Neutrophil (primary cell): ENCODE measurements at regions not wholly inside any gene's neighbourhood (a gene's known extent, or its start where the extent isn't known, plus 50 kb on each side); places are given as distances from the start of the nearest gene placed in this dataset.

Experiments used
- H3K27ac ChIP-seq: fragments of 200-600 bp; sonication (generic); 2 replicates; pipeline ENCODE4 v1.5.1; 2016; ENCODE audit warnings: mild to moderate bottlenecking, moderate library complexity
- H3K27me3 ChIP-seq: fragments of 200-600 bp; sonication (generic); 2 replicates; pipeline ENCODE4 v1.6.0; 2016; ENCODE audit warnings: mild to moderate bottlenecking
- H3K36me3 ChIP-seq: fragments of 200-600 bp; sonication (generic); 2 replicates; pipeline ENCODE4 v1.5.1; 2017
- H3K4me1 ChIP-seq, 2 experiments: fragments of 200-600 bp in 1 of 2; sonication (generic) in 1 of 2; 1 replicate in 1 of 2; 2 replicates in 1 of 2; pipeline versions ENCODE4 v1.5.1 to v1.6.1; 2013 to 2016; ENCODE audit warnings: low read depth in 1 of 2, low read length in 1 of 2, mild to moderate bottlenecking in 1 of 2, moderate library complexity in 1 of 2; ENCODE audit not compliant: control insufficient read depth in 1 of 2, insufficient read depth in 1 of 2
- H3K4me3 ChIP-seq, 2 experiments: fragments of 200-600 bp in 1 of 2; sonication (generic) in 1 of 2; 1 replicate in 1 of 2; 2 replicates in 1 of 2; pipeline ENCODE4 v1.5.1; 2013 to 2016; ENCODE audit warnings: low read depth in 1 of 2, low read length in 1 of 2, mild to moderate bottlenecking in 1 of 2, moderate library complexity in 1 of 2
- H3K9me3 ChIP-seq: fragments of 200-600 bp; sonication (generic); 2 replicates; pipeline ENCODE4 v1.5.1; 2016
- CTCF ChIP-seq: fragments of 200-600 bp; sonication (generic); IDR thresholded peaks from 2 replicates; pipeline ENCODE4 v1.5.1; 2016; ENCODE audit warnings: antibody characterized with exemption

GRCh38 chr1:218917656-218918055, 256.0 kb upstream of the LYPLAL1 start:
- TF ChIP-seq CTCF: no peak
- Histone ChIP-seq H3K27ac (no peak overlapping the region), H3K4me1 (no peaks in the 10 kb centered on the region)

GRCh38 chr1:218925777-218926176, 247.9 kb upstream of the LYPLAL1 start:
- H3K27ac ChIP-seq: no peak overlapping the region
- TF ChIP-seq CTCF: no peak

More at GRCh38 chr1:218917656-218918055, 256.0 kb upstream of the LYPLAL1 start:
- Histone ChIP-seq H3K36me3 (no peaks in the 10 kb centered on the region), H3K27me3 (no peaks in the 10 kb centered on the region), H3K9me3 (no peaks in the 10 kb centered on the region), H3K4me3 (no peak overlapping the region)

GRCh38 chr1:218926631-218927030, 247.0 kb upstream of the LYPLAL1 start:
- Histone ChIP-seq H3K36me3 (no peaks in the 10 kb centered on the region), H3K4me3 (no peak overlapping the region), H3K9me3 (no peaks in the 10 kb centered on the region), H3K4me1 (no peaks in the 10 kb centered on the region), H3K27ac (no peak overlapping the region), H3K27me3 (no peaks in the 10 kb centered on the region)
- TF ChIP-seq CTCF: no peak

More at GRCh38 chr1:218925777-218926176, 247.9 kb upstream of the LYPLAL1 start:
- H3K9me3 ChIP-seq: no peaks in the 10 kb centered on the region
- H3K4me1 ChIP-seq: no peaks in the 10 kb centered on the region
- H3K36me3 ChIP-seq: no peaks in the 10 kb centered on the region
- no peaks in the 10 kb centered on the region for H3K27me3 ChIP-seq
- no peak overlapping the region for H3K4me3 ChIP-seq

- Histone ChIP-seq H3K4me1 (no peaks in the 10 kb centered on the region), H3K36me3 (no peaks in the 10 kb centered on the region), H3K9me3 (no peaks in the 10 kb centered on the region), H3K27me3 (no peaks in the 10 kb centered on the region), H3K4me3 (no peak overlapping the region), H3K27ac (no peak overlapping the region)
- TF ChIP-seq CTCF: no peak
Measured at GRCh38 chr1:218930000-218930399, 243.7 kb upstream of the LYPLAL1 start.

- no peak overlapping the region for H3K27ac ChIP-seq
Measured at GRCh38 chr1:218930472-218931241, 243.0 kb upstream of the LYPLAL1 start.

More at GRCh38 chr1:218930472-218931241, 243.0 kb upstream of the LYPLAL1 start:
- no peaks in the 10 kb centered on the region for H3K9me3 ChIP-seq
- no peak for TF ChIP-seq CTCF
- no peaks in the 10 kb centered on the region for H3K27me3 ChIP-seq
- no peak overlapping the region for H3K4me3 ChIP-seq
- H3K36me3 ChIP-seq: no peaks in the 10 kb centered on the region
- no peaks in the 10 kb centered on the region for H3K4me1 ChIP-seq
